GM18499 (cell line): ENCODE measurements at regions not wholly inside any gene's neighbourhood (a gene's known extent, or its start where the extent isn't known, plus 50 kb on each side); places are given as distances from the start of the nearest gene placed in this dataset.

ENCODE experiments used
- ATAC-seq: cut with Tn5 transposase; IDR thresholded peaks from one replicate; pipeline ENCODE4 v1.9.1; 2021; ENCODE audit warnings: moderate number of reproducible peaks; ENCODE audit not compliant: insufficient read depth, unreplicated experiment

- no peak for ATAC-seq
Observed at GRCh38 chr11:26837154-26837553, 115.3 kb upstream of the SLC5A12 start.

- ATAC-seq, result no peak
Observed at GRCh38 chr11:26839911-26840698, 118.2 kb upstream of the SLC5A12 start.

- ATAC-seq, result no peak
Observed at GRCh38 chr11:26841818-26842473, 120.1 kb upstream of the SLC5A12 start.

- ATAC-seq, result no peak
Observed at GRCh38 chr11:26842478-26843282, 120.8 kb upstream of the SLC5A12 start.

GRCh38 chr11:26843539-26843938 lies 121.7 kb upstream of the SLC5A12 start:
- no peak for ATAC-seq

GRCh38 chr11:26844963-26845362 lies 123.1 kb upstream of the SLC5A12 start:
- ATAC-seq, result no peak

GRCh38 chr11:26846227-26846626 lies 124.4 kb upstream of the SLC5A12 start:
- no peak for ATAC-seq

- ATAC-seq, result no peak
Observed at GRCh38 chr11:26847459-26847858, 125.6 kb upstream of the SLC5A12 start.

- ATAC-seq, result no peak
Observed at GRCh38 chr11:26847977-26848376, 126.1 kb upstream of the SLC5A12 start.

- no peak for ATAC-seq
Observed at GRCh38 chr11:26849036-26849435, 127.2 kb upstream of the SLC5A12 start.

- ATAC-seq, result no peak
Observed at GRCh38 chr11:26851291-26851690, 129.4 kb upstream of the SLC5A12 start.

- no peak for ATAC-seq
Observed at GRCh38 chr11:26851696-26852095, 129.8 kb upstream of the SLC5A12 start.

- no peak for ATAC-seq
Observed at GRCh38 chr11:26858098-26858497, 135.8 kb upstream of the FIBIN start.

GRCh38 chr11:26859416-26859815 lies 134.5 kb upstream of the FIBIN start:
- no peak for ATAC-seq

- ATAC-seq, result no peak
Observed at GRCh38 chr11:26860091-26860780, 133.7 kb upstream of the FIBIN start.

GRCh38 chr11:26860895-26861294 lies 133.0 kb upstream of the FIBIN start:
- no peak for ATAC-seq

GRCh38 chr11:26862801-26863200 lies 131.1 kb upstream of the FIBIN start:
- no peak for ATAC-seq

GRCh38 chr11:26865703-26866102 lies 128.2 kb upstream of the FIBIN start:
- ATAC-seq, result no peak

- ATAC-seq, result no peak
Observed at GRCh38 chr11:26867286-26867685, 126.6 kb upstream of the FIBIN start.

- ATAC-seq, result no peak
Observed at GRCh38 chr11:26878959-26879581, 114.8 kb upstream of the FIBIN start.
